Testis (tissue), 2 donors: ENCODE measurements at regions not wholly inside any gene's neighbourhood (a gene's known extent, or its start where the extent isn't known, plus 50 kb on each side); places are given as distances from the start of the nearest gene placed in this dataset.

Source experiments
- CTCF ChIP-seq, 3 experiments: fragments of 450-650 bp in 2 of 3; fragments of 200-600 bp in 1 of 3; sonication (generic) in 1 of 3; IDR thresholded peaks; one replicate each; pipeline ENCODE4 v1.5.1; 2016 to 2019; ENCODE audit warnings: antibody characterized with exemption in 3 of 3, mild to moderate bottlenecking in 2 of 3, moderate library complexity in 1 of 3
- POLR2A ChIP-seq: fragments of 450-650 bp; IDR thresholded peaks from one replicate; pipeline ENCODE4 v1.6.1; 2017; ENCODE audit warnings: antibody characterized with exemption, mild to moderate bottlenecking, moderate library complexity

GRCh38 chr18:71678144-71678543 lies 866.0 kb downstream of the CBLN2 start:
- TF ChIP-seq CTCF (IDR thresholded peaks at IDR 0.05) (no peak), POLR2A (no peak)
